Large intestine (tissue), 3 donors: ENCODE measurements at regions not wholly inside any gene's neighbourhood (a gene's known extent, or its start where the extent isn't known, plus 50 kb on each side); places are given as distances from the start of the nearest gene placed in this dataset.

Experiments
- DNase-seq, 2 donors: peaks; one replicate each; pipeline versions ENCODE4 v3.0.0 to v3.0.0-alpha.2; 2013
- H3K27ac ChIP-seq: one replicate; pipeline ENCODE4 v1.5.1; 2013; ENCODE audit warnings: low read length
- H3K27me3 ChIP-seq: 2 replicates; pipeline ENCODE4 v1.6.1; 2013; ENCODE audit warnings: low read length; ENCODE audit not compliant: control insufficient read depth, insufficient read depth
- H3K36me3 ChIP-seq: 2 replicates; pipeline ENCODE4 v1.6.1; 2013; ENCODE audit warnings: low read length; ENCODE audit not compliant: control insufficient read depth, insufficient read depth
- H3K4me1 ChIP-seq: one replicate; pipeline ENCODE4 v1.6.1; 2013; ENCODE audit warnings: low read length; ENCODE audit not compliant: control insufficient read depth, insufficient read depth
- H3K4me3 ChIP-seq: one replicate; pipeline ENCODE4 v1.5.1; 2013; ENCODE audit warnings: low read length
- H3K9me3 ChIP-seq: one replicate; pipeline ENCODE4 v1.6.1; 2013; ENCODE audit warnings: mild to moderate bottlenecking, low read depth, low read length, moderate library complexity; ENCODE audit not compliant: control insufficient read depth
- WGBS: methylation state at CpG from one replicate; pipeline ENCODE4 v1.1.5; 2013; ENCODE audit warnings: low lambda C conversion rate; ENCODE audit not compliant: insufficient coverage; 5-methylcytosine and 5-hydroxymethylcytosine counted together

- Histone ChIP-seq H3K27ac (no peak overlapping the region), H3K9me3 (no peaks in the 10 kb centered on the region), H3K36me3 (no peaks in the 10 kb centered on the region), H3K4me3 (no peak overlapping the region), H3K4me1 (no peaks in the 10 kb centered on the region), H3K27me3 (no peaks in the 10 kb centered on the region)
- no peak for DNase-seq
- WGBS, result 33% methylated on average over 1 of the region's 4 CpGs
Measured at GRCh38 chr10:107894516-107894915, 730.0 kb upstream of the SORCS1 start.

GRCh38 chr10:107889105-107889504, 724.6 kb upstream of the SORCS1 start:
- H3K36me3 ChIP-seq, result no peaks in the 10 kb centered on the region
- no peaks in the 10 kb centered on the region for H3K27me3 ChIP-seq
- no peaks in the 10 kb centered on the region for H3K4me1 ChIP-seq
- no peak overlapping the region for H3K4me3 ChIP-seq
- 63% methylated on average over 1 of the region's 2 CpGs for WGBS
- H3K9me3 ChIP-seq, result no peaks in the 10 kb centered on the region
- DNase-seq, result no peak
- H3K27ac ChIP-seq, result no peak overlapping the region

- no peaks in the 10 kb centered on the region for H3K4me1 ChIP-seq
- no peaks in the 10 kb centered on the region for H3K27me3 ChIP-seq
- WGBS, result no CpG with 5 or more reads among the region's 2 CpGs
- no peaks in the 10 kb centered on the region for H3K9me3 ChIP-seq
- H3K36me3 ChIP-seq, result no peaks in the 10 kb centered on the region
- H3K4me3 ChIP-seq, result no peak overlapping the region
- DNase-seq, result no peak
- no peak overlapping the region for H3K27ac ChIP-seq
Measured at GRCh38 chr10:107880185-107880584, 715.7 kb upstream of the SORCS1 start.

GRCh38 chr10:107873007-107873406, 708.5 kb upstream of the SORCS1 start:
- Histone ChIP-seq H3K9me3 (no peaks in the 10 kb centered on the region), H3K4me1 (no peaks in the 10 kb centered on the region), H3K27ac (no peak overlapping the region), H3K4me3 (no peak overlapping the region), H3K36me3 (no peaks in the 10 kb centered on the region), H3K27me3 (no peaks in the 10 kb centered on the region)
- no peak for DNase-seq
- no CpG with 5 or more reads among the region's 3 CpGs for WGBS

GRCh38 chr10:107865691-107866090, 701.2 kb upstream of the SORCS1 start:
- H3K27ac ChIP-seq, result no peak overlapping the region
- WGBS, result no CpG with 5 or more reads among the region's 6 CpGs
- no peaks in the 10 kb centered on the region for H3K4me1 ChIP-seq
- H3K27me3 ChIP-seq, result no peaks in the 10 kb centered on the region
- DNase-seq, result no peak
- H3K9me3 ChIP-seq, result no peaks in the 10 kb centered on the region
- H3K36me3 ChIP-seq, result no peaks in the 10 kb centered on the region
- H3K4me3 ChIP-seq, result no peak overlapping the region

GRCh38 chr10:107859065-107859464, 694.6 kb upstream of the SORCS1 start:
- no peak overlapping the region for H3K27ac ChIP-seq
- H3K4me3 ChIP-seq, result no peak overlapping the region
- DNase-seq, result no peak
- WGBS, result no CpG with 5 or more reads among the region's 5 CpGs
- H3K9me3 ChIP-seq, result no peaks in the 10 kb centered on the region
- no peaks in the 10 kb centered on the region for H3K27me3 ChIP-seq
- H3K36me3 ChIP-seq, result no peaks in the 10 kb centered on the region
- no peaks in the 10 kb centered on the region for H3K4me1 ChIP-seq

GRCh38 chr10:107856047-107856315, 691.5 kb upstream of the SORCS1 start:
- H3K36me3 ChIP-seq, result no peaks in the 10 kb centered on the region
- no peak overlapping the region for H3K27ac ChIP-seq
- H3K9me3 ChIP-seq, result no peaks in the 10 kb centered on the region
- DNase-seq, result no peak
- no peak overlapping the region for H3K4me3 ChIP-seq
- no peaks in the 10 kb centered on the region for H3K4me1 ChIP-seq
- no peaks in the 10 kb centered on the region for H3K27me3 ChIP-seq

GRCh38 chr10:107855301-107856046, 691.0 kb upstream of the SORCS1 start:
- H3K27ac ChIP-seq, result no peak overlapping the region
- DNase-seq, result no peak
- WGBS, result 83% methylated on average over 1 of the region's 4 CpGs
- no peak overlapping the region for H3K4me3 ChIP-seq
- no peaks in the 10 kb centered on the region for H3K36me3 ChIP-seq
- no peaks in the 10 kb centered on the region for H3K27me3 ChIP-seq
- H3K9me3 ChIP-seq, result no peaks in the 10 kb centered on the region
- H3K4me1 ChIP-seq, result no peaks in the 10 kb centered on the region

- Histone ChIP-seq H3K4me1 (no peaks in the 10 kb centered on the region), H3K27me3 (no peaks in the 10 kb centered on the region), H3K27ac (no peak overlapping the region), H3K4me3 (no peak overlapping the region), H3K9me3 (no peaks in the 10 kb centered on the region), H3K36me3 (no peaks in the 10 kb centered on the region)
- no peak for DNase-seq
- WGBS, result no CpG with 5 or more reads among the region's 8 CpGs
Measured at GRCh38 chr10:107848726-107849360, 684.3 kb upstream of the SORCS1 start.

GRCh38 chr10:107847620-107848019, 683.1 kb upstream of the SORCS1 start:
- DNase-seq, result no peak
- no peaks in the 10 kb centered on the region for H3K27me3 ChIP-seq
- no peaks in the 10 kb centered on the region for H3K4me1 ChIP-seq
- H3K27ac ChIP-seq, result no peak overlapping the region
- H3K9me3 ChIP-seq, result no peaks in the 10 kb centered on the region
- no CpG with 5 or more reads among the region's 2 CpGs for WGBS
- no peak overlapping the region for H3K4me3 ChIP-seq
- no peaks in the 10 kb centered on the region for H3K36me3 ChIP-seq

GRCh38 chr10:107834706-107835105, 670.2 kb upstream of the SORCS1 start:
- no peaks in the 10 kb centered on the region for H3K4me1 ChIP-seq
- WGBS, result 94% methylated on average over 1 of the region's 1 CpG
- no peak overlapping the region for H3K4me3 ChIP-seq
- H3K9me3 ChIP-seq, result no peaks in the 10 kb centered on the region
- H3K36me3 ChIP-seq, result no peaks in the 10 kb centered on the region
- no peaks in the 10 kb centered on the region for H3K27me3 ChIP-seq
- H3K27ac ChIP-seq, result no peak overlapping the region
- no peak for DNase-seq
